H7 (cell line): ENCODE measurements at regions not wholly inside any gene's neighbourhood (a gene's known extent, or its start where the extent isn't known, plus 50 kb on each side); places are given as distances from the start of the nearest gene placed in this dataset.

Experiments used
- DNase-seq: peaks from one replicate; pipeline ENCODE4 v3.0.0; 2012
- H3K27me3 ChIP-seq: 2 replicates; pipeline ENCODE4 v1.6.0; 2011; ENCODE audit warnings: mild to moderate bottlenecking, low read length; ENCODE audit not compliant: control insufficient read depth, insufficient read depth
- H3K36me3 ChIP-seq: replicated peaks from 2 replicates; pipeline ENCODE4 v1.5.1; 2011; ENCODE audit warnings: low read length; ENCODE audit not compliant: control insufficient read depth, insufficient read depth
- H3K4me3 ChIP-seq: 2 replicates; pipeline ENCODE4 v1.5.1; 2011; ENCODE audit warnings: low read depth, mild to moderate bottlenecking, control low read depth, low read length, moderate library complexity; ENCODE audit not compliant: insufficient read depth

- peak; percentile 61 for DNase-seq
- no peaks in the 10 kb centered on the region for H3K36me3 ChIP-seq
- H3K27me3 ChIP-seq = peaks cover 79% of the 10 kb centered on the region
- no peak overlapping the region for H3K4me3 ChIP-seq
Observed at GRCh38 chr5:88666761-88667495, 216.1 kb downstream of the MEF2C start.

GRCh38 chr5:88665750-88666215 is 217.2 kb downstream of the MEF2C start:
- no peak for DNase-seq
- Histone ChIP-seq H3K36me3 (no peaks in the 10 kb centered on the region), H3K4me3 (no peak overlapping the region), H3K27me3 (peaks cover 82% of the 10 kb centered on the region)

GRCh38 chr5:88664645-88665044 is 218.3 kb downstream of the MEF2C start:
- Histone ChIP-seq H3K27me3 (peaks cover 81% of the 10 kb centered on the region), H3K36me3 (no peaks in the 10 kb centered on the region), H3K4me3 (no peak overlapping the region)
- DNase-seq = peak; percentile 41

GRCh38 chr5:88663793-88664216 is 219.2 kb downstream of the MEF2C start:
- Histone ChIP-seq H3K27me3 (peaks cover 81% of the 10 kb centered on the region), H3K36me3 (no peaks in the 10 kb centered on the region), H3K4me3 (no peak overlapping the region)
- DNase-seq = no peak

- Histone ChIP-seq H3K4me3 (no peak overlapping the region), H3K27me3 (peaks cover 79% of the 10 kb centered on the region), H3K36me3 (no peaks in the 10 kb centered on the region)
- DNase-seq = no peak
Observed at GRCh38 chr5:88662846-88663245, 220.1 kb downstream of the MEF2C start.

- H3K36me3 ChIP-seq = no peaks in the 10 kb centered on the region
- peaks cover 82% of the 10 kb centered on the region for H3K27me3 ChIP-seq
- DNase-seq = no peak
- no peak overlapping the region for H3K4me3 ChIP-seq
Observed at GRCh38 chr5:88661806-88662207, 221.2 kb downstream of the MEF2C start.

GRCh38 chr5:88660947-88661805 is 221.8 kb downstream of the MEF2C start:
- peak; percentile 98 for DNase-seq
- Histone ChIP-seq H3K4me3 (peak overlapping the region; percentile 44), H3K36me3 (no peaks in the 10 kb centered on the region), H3K27me3 (peaks cover 78% of the 10 kb centered on the region)

- Histone ChIP-seq H3K27me3 (peaks cover 70% of the 10 kb centered on the region), H3K36me3 (no peaks in the 10 kb centered on the region), H3K4me3 (peak overlapping the region; percentile 44)
- peak; percentile 75 for DNase-seq
Observed at GRCh38 chr5:88660264-88660946, 222.6 kb downstream of the MEF2C start.

GRCh38 chr5:88659529-88660263 is 223.3 kb downstream of the MEF2C start:
- Histone ChIP-seq H3K36me3 (no peaks in the 10 kb centered on the region), H3K4me3 (peak overlapping the region; percentile 24), H3K27me3 (peaks cover 63% of the 10 kb centered on the region)
- DNase-seq = peak; percentile 56

- H3K36me3 ChIP-seq = no peaks in the 10 kb centered on the region
- H3K4me3 ChIP-seq = no peak overlapping the region
- no peak for DNase-seq
- H3K27me3 ChIP-seq = peaks cover 61% of the 10 kb centered on the region
Observed at GRCh38 chr5:88658886-88659285, 224.1 kb downstream of the MEF2C start.

- Histone ChIP-seq H3K27me3 (peaks cover 53% of the 10 kb centered on the region), H3K36me3 (no peaks in the 10 kb centered on the region), H3K4me3 (no peak overlapping the region)
- DNase-seq = no peak
Observed at GRCh38 chr5:88657906-88658775, 224.8 kb downstream of the MEF2C start.

- H3K4me3 ChIP-seq = no peak overlapping the region
- no peak for DNase-seq
- peaks cover 43% of the 10 kb centered on the region for H3K27me3 ChIP-seq
- no peaks in the 10 kb centered on the region for H3K36me3 ChIP-seq
Observed at GRCh38 chr5:88657136-88657535, 225.8 kb downstream of the MEF2C start.

GRCh38 chr5:88656221-88656950 is 226.6 kb downstream of the MEF2C start:
- no peak overlapping the region for H3K4me3 ChIP-seq
- DNase-seq = no peak
- peaks cover 36% of the 10 kb centered on the region for H3K27me3 ChIP-seq
- no peaks in the 10 kb centered on the region for H3K36me3 ChIP-seq
